ENCODE measurements at regions not wholly inside any gene's neighbourhood (a gene's known extent, or its start where the extent isn't known, plus 50 kb on each side); places are given as distances from the start of the nearest gene placed in this dataset.

DNA sequence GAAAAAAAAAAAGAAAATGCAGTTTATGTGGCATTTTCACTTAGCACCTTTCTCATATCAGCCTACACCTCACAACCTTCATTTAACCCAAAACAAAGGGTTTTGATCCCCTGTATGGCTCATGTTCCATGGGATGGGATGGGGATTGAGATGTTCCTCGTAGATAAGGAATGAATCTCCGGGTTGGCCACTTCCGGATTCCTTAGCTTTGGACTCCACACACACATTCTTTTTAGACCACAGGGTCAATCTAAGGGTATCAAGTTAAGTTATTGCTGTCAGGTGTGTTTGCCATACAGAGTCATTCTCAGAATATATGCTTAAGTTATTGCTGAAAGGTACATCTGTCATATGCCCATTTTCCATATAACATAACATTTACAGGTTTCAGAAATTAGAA lies 301.4 kb upstream of the TGFBR2 start:
- ChIA-PET POLR2A (interaction anchor here (0.8 kb wide), 1 partner anchor 15 kb away, joined by 4 read pairs; no protein-coding TSS in a partner anchor), CTCF (interaction anchor here (0.5 to 0.6 kb wide), 2 partner anchors 41 to 1074 kb away, joined by 3 read pairs; no protein-coding TSS in a partner anchor)
- no peak overlapping the region for H3K4me3 ChIP-seq (ENCODE audit: low read depth, low read length)
- no peak overlapping the region for H3K27ac ChIP-seq (ENCODE audit: low read depth, low read length)
- H3K9me3 ChIP-seq (ENCODE audit: control insufficient read depth, insufficient read depth, low read length) = peaks cover 2% of the 10 kb centered on the region; the same call in 1 of the 2 replicates
- DNase-seq (ENCODE audit: low read depth, low spot score) = no peak
- no peaks in the 10 kb centered on the region for H3K27me3 ChIP-seq (ENCODE audit: control insufficient read depth, insufficient read depth, low read length)
- TF ChIP-seq CTCF (IDR thresholded peaks at IDR 0.05; ENCODE audit: low read depth, low read length) = no peak

DNA sequence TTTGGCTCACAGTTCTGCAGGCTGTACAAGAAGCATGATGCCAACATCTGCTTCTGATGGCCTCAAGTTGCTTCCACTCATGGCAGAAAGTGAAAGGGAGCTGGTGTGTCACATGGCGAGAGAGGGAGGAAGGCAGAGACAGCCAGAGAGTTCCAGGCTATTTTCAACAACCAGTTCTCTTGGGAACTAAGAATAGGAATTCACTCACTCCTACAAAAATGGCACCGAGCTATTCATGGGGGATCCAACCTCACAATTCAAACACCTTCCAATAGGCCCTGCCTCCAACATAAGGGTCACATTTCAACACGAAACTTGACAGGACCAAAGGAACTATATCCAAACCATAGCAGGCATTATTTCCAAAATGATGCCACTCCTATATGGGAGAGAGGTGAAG lies 299.5 kb upstream of the TGFBR2 start:
- TF ChIP-seq CTCF (IDR thresholded peaks at IDR 0.05; ENCODE audit: low read depth, low read length) = no peak

GRCh38 chr3:30307372-30307950 lies 298.9 kb upstream of the TGFBR2 start:
- H3K4me3 ChIP-seq (ENCODE audit: low read depth, low read length) = no peak overlapping the region
- ChIA-PET POLR2A (no interaction called here), CTCF (interaction anchor here (1.5 to 2.3 kb wide), 2 partner anchors 108 to 385 kb away, joined by 3 to 5 read pairs; no protein-coding TSS in a partner anchor)
- peaks cover 2% of the 10 kb centered on the region; the same call in 1 of the 2 replicates for H3K9me3 ChIP-seq (ENCODE audit: control insufficient read depth, insufficient read depth, low read length)
- no peak for TF ChIP-seq CTCF (IDR thresholded peaks at IDR 0.05; ENCODE audit: low read depth, low read length)
- no peak for DNase-seq (ENCODE audit: low read depth, low spot score)
- no peaks in the 10 kb centered on the region for H3K27me3 ChIP-seq (ENCODE audit: control insufficient read depth, insufficient read depth, low read length)
- no peak overlapping the region for H3K27ac ChIP-seq (ENCODE audit: low read depth, low read length)

More for the DNA sequence above, 299.5 kb upstream of the TGFBR2 start:
- CTCF ChIA-PET = interaction anchor here (2.3 kb wide), 1 partner anchor 108 kb away, joined by 5 read pairs; no protein-coding TSS in a partner anchor
- POLR2A ChIA-PET = no interaction called here
- DNase-seq (ENCODE audit: low read depth, low spot score) = no peak
- Histone ChIP-seq H3K4me3 (ENCODE audit: low read depth, low read length) (no peak overlapping the region), H3K27me3 (ENCODE audit: control insufficient read depth, insufficient read depth, low read length) (no peaks in the 10 kb centered on the region), H3K27ac (ENCODE audit: low read depth, low read length) (no peak overlapping the region), H3K9me3 (ENCODE audit: control insufficient read depth, insufficient read depth, low read length) (peaks cover 2% of the 10 kb centered on the region; the same call in 1 of the 2 replicates)

DNA sequence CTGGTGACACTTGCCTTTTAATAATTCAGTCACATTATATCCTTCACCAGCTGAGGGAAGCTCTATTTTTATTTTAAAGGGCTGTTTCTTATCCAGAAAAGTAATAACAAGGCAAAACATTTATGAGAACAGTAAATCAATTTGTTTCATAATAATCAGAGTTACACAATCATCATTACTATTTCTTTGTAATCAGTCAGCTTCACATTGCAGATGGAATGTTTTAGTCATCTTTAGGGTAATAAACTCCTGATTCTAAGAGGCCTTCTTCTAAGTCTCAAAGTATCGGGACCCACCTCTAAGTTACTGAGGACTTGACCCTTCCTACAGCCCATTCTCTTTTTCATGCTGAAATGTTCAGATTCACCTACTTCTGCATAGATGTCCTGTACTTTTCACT lies 298.3 kb upstream of the TGFBR2 start:
- Histone ChIP-seq H3K27ac (ENCODE audit: low read depth, low read length) (no peak overlapping the region), H3K9me3 (ENCODE audit: control insufficient read depth, insufficient read depth, low read length) (peaks cover 2% of the 10 kb centered on the region; the same call in 1 of the 2 replicates), H3K27me3 (ENCODE audit: control insufficient read depth, insufficient read depth, low read length) (no peaks in the 10 kb centered on the region), H3K4me3 (ENCODE audit: low read depth, low read length) (no peak overlapping the region)
- no peak for TF ChIP-seq CTCF (IDR thresholded peaks at IDR 0.05; ENCODE audit: low read depth, low read length)
- ChIA-PET POLR2A (no interaction called here), CTCF (interaction anchor here (1.5 to 2.3 kb wide), 2 partner anchors 109 to 385 kb away, joined by 3 to 5 read pairs; no protein-coding TSS in a partner anchor)
- no peak for DNase-seq (ENCODE audit: low read depth, low spot score)

Data from AG04450 (cell line).